ENCODE measurements at regions not wholly inside any gene's neighbourhood (a gene's known extent, or its start where the extent isn't known, plus 50 kb on each side); places are given as distances from the start of the nearest gene placed in this dataset.

DNA sequence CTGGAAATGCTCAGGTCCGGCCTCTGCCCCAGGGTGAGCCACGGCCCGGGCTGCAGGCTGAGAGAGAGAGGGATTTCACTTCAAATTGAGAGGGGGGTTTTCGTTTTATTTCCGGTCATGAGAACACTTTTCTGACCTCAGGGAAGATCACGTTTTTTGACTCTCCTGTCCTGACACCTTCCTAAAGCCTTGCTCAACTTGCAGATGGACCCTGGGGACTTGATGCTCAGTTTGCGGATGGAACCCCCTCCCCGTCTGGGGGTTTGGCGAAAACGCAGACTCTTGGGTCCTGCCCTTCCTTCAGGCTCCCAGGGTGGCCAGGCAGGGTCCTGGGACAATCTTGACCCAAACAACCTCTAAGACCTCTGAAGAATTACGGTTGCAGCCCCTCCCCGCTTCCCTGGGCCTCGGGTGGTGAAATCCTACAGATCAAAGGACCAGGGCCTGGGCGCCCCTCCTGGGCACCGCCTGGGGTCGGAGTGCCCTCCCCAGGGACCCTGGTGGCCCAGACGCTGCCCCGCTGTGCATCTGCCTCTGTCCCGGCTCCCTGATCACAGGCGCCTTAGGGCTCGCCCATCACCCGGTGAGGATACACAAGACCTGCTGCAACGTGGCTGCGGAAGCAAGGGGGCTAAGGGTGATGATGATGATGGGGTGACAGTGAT, 148.2 kb downstream of the ERMARD start:
- intact Hi-C loops (cut with micrococcal nuclease): no loop called here

DNA sequence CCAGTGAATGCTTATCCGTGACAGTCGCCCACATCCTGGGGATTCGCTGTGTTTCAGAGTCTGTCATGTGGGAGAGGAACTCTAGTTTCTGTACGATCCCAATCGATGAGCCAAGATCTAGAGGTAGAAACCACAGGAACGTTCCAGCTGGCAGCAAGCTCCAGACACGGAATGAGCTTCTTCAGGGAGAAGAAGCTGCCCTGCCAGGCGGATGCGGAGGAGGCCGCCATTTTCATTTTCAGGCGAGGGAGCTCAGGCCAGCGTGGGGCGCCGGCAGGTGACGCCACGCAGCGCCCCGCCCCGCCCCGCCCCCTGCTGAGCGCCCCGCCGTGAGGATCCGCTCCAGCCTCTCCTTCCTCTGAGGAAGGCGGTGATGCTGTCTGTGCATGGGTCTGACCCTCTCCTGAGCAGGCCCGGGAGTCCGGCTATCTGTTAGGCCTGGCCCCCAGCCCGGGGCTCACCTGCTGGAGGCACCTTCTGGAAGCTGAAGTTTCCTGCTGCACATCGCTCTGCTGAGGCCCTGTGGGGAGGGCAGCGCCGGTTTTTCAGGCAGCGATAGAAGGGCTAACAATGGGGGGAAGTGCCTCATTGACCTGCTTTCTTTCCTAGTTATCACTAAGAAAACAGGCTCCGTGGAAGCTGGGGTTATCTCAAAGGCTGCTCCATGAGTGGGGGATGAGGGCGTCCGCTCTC, 147.5 kb downstream of the ERMARD start:
- intact Hi-C loops (cut with micrococcal nuclease): no loop called here

DNA sequence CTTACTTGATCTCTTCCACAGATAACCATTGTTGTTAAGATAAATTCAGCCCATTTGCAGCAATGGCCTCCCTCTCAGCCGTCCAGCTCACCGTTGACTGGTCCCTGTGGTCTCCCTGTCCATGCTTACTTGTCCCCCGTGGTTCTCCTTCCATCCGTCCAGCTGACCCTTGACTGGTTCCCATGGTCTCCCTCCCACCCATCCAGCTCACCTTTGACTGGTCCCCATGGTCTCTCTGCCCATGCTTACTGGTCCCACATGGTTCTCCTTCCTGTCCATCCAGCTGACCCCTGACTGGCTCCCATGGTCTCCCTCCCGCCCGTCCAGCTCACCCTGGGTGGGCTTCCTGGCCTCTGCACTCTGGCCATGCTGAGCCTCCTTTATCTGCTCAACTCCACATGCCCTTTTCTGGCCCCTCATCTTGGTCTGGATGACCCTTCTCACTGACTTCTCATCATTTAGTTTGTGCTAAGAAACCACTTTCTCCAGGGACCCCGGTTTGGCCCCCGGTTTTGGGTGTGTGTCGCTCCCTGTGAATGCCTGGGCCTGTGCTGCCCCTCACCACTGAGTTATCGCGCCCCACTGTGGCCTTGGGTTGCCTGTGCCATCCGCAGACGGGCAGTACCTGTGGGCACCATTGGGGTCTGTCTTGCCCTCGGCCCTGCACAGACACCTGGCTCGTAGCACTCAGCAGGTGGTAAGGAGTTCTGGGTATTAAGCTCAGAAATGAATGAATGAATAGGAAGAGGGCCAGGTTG, 146.4 kb downstream of the ERMARD start:
- intact Hi-C loops (cut with micrococcal nuclease): no loop called here

DNA sequence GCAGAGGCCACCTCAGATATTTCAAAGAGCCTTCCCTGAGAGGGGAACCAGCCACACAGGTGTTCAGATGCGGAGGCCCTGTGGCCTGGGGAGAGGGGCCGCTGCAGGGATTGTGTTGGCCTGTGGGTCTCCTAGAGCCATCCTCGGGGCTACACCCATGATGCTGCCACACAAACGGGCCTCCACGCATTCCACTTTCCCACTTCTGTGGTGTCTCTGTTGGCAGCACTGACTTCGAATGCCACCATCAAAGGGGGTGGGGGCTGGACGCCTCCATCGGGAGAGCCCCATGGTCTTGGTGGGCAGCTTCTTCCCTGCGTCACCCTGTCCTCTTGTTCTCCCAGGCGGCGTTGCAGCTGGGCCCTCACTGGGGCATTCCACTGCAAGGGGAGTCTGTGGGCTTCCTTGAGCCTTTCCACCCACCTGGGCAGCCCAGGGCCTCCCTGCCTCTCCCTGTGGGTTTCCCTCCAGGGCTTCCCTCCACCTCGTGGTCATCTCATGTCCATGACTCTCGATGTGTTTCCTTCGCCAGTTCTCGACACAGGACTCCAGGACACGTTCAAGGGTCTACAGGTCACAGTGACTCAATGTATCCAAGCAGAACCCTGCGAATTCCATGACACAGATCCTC, 145.5 kb downstream of the ERMARD start:
- intact Hi-C loops (cut with micrococcal nuclease): no loop called here

DNA sequence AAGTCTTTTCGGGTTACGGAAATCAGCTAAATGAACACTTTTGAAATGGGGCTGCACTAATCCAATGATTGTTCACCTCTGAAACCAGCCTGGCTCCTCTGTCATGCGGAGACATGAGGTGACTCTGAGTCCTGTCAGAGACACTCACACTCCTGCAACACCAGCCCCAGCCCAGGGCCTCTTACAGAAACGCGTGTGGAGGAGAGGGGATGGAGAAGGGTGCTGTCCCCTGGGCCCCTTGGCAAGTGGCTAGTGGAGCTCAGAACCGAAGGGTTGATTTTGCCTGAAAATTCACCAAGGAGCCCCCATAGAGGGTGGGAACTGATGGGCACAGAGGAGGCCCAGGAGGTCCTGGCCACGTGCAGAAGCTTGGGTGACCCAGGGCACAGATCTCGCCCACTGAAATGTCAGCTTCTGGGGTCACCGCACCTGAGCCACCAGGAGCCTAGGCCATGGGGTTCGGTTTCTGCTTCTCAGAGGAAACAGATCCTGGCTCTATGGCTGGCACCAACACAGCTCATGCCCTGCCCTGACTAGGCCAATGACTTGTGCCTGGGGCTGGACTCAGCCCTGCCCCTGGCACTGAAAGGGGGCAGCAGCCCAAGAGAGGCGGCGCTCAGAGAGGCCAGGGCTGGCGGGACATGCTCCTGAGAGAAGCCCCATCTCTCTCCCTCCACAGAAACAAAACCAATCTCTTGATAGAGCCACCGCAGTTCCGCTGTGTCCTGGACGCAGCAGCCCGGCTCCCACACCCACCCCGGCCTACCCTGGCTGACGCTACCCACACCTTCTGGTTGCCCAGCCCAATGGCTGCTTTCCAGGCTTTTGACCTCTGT, 144.7 kb downstream of the ERMARD start:
- intact Hi-C loops (cut with micrococcal nuclease): no loop called here

DNA sequence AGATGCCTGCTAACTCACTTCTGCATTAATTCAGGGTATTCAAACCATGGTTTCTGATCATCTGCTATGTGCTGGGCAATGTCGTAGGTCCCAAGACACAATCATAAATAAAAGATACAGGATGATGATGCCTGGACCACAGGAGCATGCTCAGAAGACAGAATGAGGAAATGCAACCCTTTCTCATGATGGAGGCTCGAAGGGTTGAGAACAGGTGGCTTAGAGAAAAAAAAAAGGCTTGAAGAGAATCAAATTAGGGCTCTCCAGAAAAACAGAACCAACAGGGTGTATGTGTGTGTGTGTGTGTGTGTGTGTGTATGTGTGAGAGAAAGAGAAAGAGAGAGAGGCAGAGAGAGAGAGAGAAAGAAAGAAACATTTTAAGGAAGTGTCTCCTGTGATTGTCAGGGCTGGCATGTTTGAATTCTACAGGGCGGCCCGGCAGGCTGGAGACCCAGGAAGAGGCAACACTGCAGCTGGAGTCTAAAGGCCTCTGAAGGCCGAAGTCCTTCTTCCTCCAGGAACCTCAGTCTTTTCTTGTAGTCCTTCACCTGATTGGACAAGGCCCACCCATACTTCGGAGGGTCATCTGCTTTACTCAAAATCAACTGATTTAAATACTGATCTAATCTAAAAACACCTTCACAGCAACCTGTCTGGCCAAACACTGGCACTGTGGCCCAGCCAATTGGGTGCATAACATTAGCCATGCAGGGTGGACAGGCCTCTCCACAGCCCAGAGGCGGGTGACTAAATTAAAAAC, 143.8 kb downstream of the ERMARD start:
- intact Hi-C loops (cut with micrococcal nuclease): no loop called here

DNA sequence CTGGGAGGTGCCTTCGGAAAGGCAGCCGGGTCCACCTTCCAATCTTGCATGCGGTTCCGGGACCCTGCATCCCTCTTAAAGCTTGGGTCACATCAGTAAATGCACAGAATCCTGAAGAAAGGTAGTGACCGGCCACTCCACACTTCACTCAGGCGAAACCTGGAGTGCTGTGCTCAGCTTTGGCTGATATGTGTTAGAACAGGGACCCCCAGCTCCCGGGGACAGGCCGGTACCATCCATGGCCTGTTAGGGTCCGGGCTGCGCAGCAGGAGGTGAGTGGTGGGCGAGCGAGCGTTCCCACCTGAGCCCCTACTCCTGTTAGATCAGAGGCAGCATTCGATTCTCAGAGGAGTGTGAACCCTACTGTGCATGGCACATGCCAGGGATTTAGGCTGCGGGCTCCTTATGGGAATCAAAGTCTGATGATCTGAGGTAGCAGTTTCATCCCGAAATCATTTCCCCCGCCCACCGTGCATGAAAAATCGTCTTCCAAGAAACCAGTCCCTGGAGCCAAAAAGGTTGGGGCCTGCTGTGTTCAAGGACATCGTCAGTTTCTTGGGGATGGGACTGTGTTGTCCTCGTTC, 143.0 kb downstream of the ERMARD start:
- intact Hi-C loops (cut with micrococcal nuclease): no loop called here

DNA sequence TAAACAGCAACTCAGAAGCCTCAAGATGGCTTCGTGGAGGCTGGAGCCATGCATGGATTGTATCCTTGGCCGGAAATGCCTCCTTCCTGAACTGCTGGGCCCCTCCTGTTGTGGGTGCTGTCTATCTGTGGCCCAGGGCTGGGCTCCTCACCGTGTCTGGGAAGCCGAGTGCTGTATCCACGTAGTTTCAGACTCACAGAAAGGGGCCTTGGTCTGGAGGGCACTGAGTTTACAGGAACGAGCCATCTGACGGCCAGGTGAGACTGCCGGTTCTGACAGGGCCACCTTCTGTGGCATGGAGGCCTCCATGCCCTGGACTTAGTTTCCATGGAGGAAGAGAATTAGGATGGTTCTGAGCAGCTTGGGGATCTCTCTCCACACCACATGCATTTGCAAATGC, 142.2 kb downstream of the ERMARD start:
- intact Hi-C loops (cut with micrococcal nuclease): no loop called here

DNA sequence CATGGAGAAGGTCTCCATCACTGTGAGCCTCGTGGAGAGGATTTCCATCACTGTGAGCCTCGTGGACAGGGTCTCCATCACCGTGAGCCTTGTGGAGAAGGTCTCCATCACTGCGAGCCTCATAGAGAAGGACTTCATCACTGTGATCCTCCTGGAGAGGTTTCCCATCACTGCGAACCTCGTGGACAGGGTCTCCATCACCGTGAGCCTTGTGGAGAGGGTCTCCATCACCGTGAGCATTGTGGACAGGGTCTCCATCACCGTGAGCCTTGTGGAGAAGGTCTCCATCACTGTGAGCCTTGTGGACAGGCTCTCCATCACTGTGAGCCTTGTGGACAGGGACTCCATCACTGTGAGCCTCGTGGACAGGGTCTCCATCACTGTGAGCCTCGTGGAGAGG, 140.4 kb downstream of the ERMARD start:
- intact Hi-C loops (cut with micrococcal nuclease): no loop called here

DNA sequence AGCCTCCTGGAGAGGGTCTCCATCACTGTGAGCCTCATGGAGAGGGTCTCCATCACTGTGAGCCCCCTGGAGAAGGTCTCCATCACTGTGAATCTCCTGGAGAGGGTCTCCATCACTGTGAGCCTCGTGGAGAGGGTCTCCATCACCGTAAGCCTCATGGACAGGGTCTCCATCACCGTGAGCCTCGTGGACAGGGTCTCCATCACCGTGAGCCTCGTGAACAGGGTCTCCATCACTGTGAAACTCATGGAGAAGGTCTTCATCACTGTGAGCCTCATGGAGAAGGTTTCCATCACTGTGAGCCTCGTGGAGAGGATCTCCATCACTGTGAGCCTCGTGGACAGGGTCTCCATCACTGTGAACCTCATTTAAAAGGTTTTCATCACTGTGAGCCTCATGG, 140.0 kb downstream of the ERMARD start:
- intact Hi-C loops (cut with micrococcal nuclease): no loop called here

DNA sequence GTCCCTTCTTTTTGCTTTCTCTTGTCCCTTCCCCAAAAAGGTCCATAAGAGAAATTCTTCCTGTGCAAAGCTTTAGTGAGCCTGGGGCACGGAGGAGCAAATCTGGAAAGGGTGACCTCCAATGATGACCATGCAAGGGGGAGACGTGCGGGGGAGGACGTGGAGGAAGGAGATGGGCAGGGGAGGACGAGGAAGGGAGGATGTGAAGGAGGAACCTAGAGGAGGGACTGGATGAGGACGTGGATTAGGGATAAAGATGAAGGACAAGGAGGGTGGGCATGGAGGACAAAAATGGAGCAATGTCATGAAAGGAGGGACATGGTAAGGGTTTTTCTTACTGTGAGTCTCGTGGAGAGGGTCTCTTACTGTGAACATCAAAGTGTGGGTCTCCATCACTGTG, 139.5 kb downstream of the ERMARD start:
- intact Hi-C loops (cut with micrococcal nuclease): no loop called here

DNA sequence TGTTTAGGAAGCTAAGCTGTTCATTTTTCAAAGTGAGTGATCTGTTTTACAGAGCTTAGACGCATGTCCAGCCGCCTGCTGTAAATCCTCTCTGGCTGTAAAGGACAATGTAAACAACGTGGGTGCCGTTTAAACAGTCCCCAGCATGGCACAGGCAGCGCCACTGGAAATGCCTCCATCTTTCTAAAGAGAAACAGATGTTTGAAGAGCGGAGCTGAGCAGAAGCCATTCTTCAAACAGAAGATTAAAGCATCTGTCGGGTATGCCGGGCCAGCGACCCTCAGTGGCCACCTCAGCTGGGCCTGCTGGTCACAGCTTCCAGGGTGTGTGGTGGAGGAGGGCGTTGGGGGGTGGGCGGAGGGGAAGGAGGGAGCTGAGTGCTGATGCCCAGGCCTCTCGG, 138.6 kb downstream of the ERMARD start:
- intact Hi-C loops (cut with micrococcal nuclease): no loop called here

DNA sequence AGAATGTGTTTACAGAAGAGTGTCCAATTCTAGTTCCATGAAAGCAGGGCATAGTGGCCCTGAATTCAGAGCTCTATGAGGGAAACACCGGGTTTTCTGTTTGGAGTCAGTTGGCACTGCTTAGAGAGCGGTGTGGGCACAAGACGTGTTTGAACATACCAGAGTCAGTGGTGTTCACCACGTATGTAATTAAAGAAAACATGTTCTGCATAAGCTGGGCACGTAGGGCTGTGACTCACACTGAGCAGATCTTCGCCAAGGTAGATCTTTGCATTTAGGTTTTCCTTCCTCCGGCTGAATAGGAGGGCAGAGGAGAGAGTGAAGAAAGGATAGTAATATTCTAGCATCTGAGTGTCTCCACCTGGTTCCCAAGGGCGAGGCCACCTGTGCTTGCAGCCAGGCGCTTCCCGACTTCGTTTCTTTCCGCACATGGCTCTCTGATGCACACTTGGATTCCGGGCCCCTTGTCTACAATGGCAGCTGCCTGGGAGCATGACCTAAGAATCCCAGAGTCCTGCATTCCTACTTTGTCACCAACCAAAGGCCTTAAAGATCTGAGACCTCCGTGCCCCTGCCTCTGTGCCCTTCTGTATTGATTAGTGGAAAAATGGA, 136.2 kb downstream of the ERMARD start:
- intact Hi-C loops (cut with micrococcal nuclease): no loop called here

DNA sequence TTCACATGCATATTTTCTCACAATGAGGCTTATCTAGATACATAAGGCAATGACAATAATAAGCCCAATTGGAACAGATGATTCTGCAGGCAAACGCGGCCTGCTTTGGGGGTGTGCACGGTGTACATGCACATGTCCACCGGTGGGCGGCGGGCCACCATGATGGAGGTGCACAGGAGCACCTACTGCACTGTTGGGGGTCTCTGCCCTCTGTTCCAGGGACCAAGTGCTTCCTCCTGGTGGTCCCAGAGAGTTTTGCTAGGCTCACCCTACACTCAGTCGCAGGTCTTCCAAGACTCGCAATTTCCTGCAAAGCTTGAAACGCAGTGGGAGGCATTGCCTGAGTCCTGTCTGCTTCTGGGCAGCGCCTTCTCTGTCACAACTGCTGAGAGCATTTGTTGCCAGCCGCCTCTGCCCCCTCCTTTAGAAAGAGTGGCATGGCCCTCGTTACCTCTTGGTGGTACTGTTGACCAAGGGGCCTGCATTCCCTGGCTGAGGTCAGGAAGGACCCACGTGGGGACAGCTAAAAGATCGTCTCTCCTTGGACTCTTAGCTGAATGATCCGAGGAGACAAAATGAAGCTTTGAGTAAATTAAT, 135.3 kb downstream of the ERMARD start:
- intact Hi-C loops (cut with micrococcal nuclease): no loop called here

DNA sequence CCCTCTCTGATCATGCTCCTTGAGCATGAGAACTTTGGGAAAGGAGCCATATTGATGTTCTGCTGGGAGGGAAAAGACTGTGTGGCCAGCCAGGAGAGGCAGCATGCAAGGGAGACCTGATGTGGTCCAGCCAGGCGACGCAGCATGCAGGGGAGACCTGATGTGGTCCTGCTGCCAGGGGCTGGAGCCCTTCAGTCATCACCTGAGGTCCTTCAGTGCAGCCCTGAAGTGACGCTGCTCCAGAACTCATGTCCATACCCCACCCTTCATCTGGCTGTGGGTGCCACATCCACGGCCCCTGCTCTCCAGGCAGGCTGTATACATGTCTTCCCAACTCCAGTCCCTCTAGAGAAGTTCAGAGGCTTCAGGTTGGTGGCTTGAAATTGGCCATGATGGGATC, 134.4 kb downstream of the ERMARD start:
- intact Hi-C loops (cut with micrococcal nuclease): no loop called here

DNA sequence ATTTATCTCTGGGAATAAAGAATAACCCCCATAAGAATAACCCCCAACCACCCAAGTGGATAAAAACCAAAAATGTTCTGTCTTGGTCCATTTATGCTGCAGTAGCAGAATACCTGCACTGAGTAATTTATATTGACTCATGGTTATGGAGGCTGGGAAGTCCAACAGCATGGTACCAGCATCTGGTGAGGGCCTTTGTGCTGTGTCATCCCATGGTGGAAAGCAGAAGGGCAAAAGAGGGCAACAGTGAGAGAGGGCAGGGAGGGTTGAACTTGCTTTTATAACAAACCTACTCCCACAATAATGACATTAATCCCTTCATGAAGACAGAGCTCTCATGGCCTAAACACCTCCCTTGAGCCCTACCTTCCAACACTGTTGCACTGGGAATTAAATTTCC, 133.7 kb downstream of the ERMARD start:
- intact Hi-C loops (cut with micrococcal nuclease): no loop called here

DNA sequence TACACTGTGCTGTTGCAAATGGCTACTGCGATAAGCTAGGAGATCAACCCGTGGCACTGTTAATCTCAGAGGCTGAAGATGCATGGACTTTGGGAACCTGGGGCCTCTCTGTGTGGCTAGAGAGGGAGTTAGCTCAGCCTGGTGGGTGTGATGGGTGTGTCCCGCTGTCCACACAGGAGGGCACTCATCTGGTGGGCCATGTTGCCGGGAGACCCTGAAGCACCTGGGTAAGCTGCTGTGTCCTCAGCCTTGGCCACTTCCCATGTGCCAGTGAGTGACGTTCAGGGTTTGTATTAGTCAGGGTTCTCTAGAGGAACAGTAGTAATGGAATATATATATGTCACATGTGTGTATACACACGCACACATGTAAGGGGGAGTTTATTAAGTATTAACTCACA, 132.7 kb downstream of the ERMARD start:
- intact Hi-C loops (cut with micrococcal nuclease): no loop called here

DNA sequence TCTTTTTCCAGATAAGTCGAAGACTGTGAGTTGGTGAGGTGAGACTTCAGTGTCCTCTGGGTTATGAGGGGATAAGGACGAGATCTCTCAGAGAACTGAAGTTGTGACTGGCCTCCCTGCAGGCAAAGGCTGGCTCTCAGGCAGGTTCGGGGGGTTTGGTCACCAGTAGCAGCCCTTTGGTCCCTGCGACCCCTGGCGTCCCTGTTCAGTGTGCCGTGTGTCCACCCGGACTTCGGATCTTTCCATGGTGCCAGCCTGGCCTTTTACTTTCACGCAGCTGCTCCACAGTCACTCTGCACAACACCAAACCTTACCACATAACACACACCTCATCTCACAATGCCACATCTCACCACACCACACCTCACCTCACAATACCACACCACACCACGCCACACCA, 131.9 kb downstream of the ERMARD start:
- intact Hi-C loops (cut with micrococcal nuclease): no loop called here

DNA sequence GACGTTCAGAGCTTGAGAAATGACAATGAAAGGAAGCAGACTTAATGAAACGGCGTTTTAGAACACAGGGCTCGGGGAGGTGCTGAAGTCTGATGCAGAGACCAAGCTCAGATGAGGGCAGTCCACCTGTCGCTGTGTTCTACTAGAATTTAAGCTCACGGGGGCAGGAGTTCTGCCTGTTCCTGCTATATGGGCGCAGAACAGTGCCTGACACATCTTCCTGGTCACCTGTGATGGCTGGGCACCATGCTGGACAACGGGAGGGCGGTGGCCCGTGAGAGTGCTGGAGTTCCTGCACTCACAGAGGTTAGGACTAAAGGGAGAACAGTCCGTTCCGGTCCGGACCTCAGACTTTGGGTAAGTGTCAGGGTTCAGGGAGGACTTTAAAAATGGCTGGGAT, 130.6 kb downstream of the ERMARD start:
- intact Hi-C loops (cut with micrococcal nuclease): no loop called here
